HG03095 (cell line): ENCODE measurements at regions not wholly inside any gene's neighbourhood (a gene's known extent, or its start where the extent isn't known, plus 50 kb on each side); places are given as distances from the start of the nearest gene placed in this dataset.

ENCODE experiments used
- ATAC-seq: cut with Tn5 transposase; IDR thresholded peaks from one replicate; pipeline ENCODE4 v1.9.1; 2021; ENCODE audit warnings: moderate library complexity; ENCODE audit not compliant: unreplicated experiment

- ATAC-seq: no peak
Measured at GRCh38 chr10:83037653-83038052, 1101.7 kb upstream of the GHITM start.

GRCh38 chr10:83038631-83039030, 1100.7 kb upstream of the GHITM start:
- no peak for ATAC-seq

DNA sequence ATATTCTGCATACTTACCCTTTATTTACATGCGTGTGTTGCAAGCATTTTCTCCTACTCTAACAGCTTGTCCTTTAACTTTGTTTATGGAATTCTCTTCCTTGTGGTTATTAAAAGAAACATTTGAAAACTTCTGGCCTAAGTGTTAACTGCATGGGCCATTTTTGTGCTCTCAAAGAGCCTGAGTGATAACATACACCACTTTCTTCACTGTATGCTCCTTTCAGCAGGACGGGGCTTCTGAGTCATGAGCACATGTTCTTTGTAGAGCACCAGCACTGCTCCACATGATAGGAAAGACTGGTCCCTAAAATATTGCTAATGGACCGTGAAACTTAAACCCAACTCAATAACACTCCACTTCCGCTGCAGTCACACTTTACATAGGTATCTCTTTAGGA, 1093.6 kb upstream of the GHITM start:
- no peak for ATAC-seq

GRCh38 chr10:83050815-83051214, 1088.5 kb upstream of the GHITM start:
- no peak for ATAC-seq

GRCh38 chr10:83062871-83063270, 1076.4 kb upstream of the GHITM start:
- ATAC-seq: no peak

GRCh38 chr10:83073472-83073871, 1065.8 kb upstream of the GHITM start:
- no peak for ATAC-seq

GRCh38 chr10:83075016-83075814, 1064.1 kb upstream of the GHITM start:
- no peak for ATAC-seq

DNA sequence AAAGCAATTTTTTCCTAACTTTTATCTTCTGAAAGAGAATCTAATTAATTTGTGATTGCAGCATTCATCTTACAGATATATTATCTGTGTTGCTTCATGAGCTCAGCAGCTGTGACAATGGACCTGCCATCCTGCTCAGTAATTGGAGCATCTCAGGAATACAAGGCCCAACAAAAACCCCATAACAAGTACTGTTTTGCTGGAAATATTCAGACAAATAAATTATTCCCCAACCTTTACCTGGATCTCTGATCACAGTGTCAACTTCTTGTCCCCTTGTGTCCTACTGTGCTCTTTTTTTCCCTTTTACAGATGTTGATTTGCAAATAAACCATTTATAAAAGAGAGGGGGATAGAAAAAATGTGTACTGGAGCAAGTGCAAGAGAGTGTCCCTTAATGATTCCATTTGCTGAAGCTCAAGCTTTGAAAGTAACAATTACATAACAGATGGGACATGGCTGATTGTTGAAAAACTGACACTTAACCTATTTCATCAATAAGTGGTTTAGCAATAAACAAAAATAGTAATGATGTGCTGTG, 1063.4 kb upstream of the GHITM start:
- ATAC-seq: no peak

DNA sequence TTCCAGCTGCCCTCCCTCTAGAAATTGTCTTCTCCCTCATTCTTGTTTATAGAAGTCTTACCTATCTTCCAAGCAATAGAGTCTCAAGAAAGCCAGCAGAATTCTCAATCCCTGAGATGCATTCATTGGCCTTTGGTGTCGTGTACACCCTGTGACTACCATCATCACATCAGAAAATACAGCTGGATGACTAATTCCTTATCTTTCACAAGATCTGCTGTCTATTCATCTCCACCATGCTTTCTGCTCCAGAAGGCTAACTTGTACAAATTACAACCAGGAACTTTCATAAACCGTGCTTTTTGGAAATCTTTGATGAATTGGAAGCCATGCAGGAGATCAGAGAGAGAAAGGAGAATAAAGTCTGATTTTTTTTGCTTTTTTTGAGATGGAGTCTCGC, 1062.9 kb upstream of the GHITM start:
- no peak for ATAC-seq

GRCh38 chr10:83078160-83078559, 1061.1 kb upstream of the GHITM start:
- no peak for ATAC-seq

GRCh38 chr10:83078645-83079044, 1060.7 kb upstream of the GHITM start:
- no peak for ATAC-seq

GRCh38 chr10:83083831-83084230, 1055.5 kb upstream of the GHITM start:
- no peak for ATAC-seq

- ATAC-seq: no peak
Measured at GRCh38 chr10:83089335-83089734, 1050.0 kb upstream of the GHITM start.

DNA sequence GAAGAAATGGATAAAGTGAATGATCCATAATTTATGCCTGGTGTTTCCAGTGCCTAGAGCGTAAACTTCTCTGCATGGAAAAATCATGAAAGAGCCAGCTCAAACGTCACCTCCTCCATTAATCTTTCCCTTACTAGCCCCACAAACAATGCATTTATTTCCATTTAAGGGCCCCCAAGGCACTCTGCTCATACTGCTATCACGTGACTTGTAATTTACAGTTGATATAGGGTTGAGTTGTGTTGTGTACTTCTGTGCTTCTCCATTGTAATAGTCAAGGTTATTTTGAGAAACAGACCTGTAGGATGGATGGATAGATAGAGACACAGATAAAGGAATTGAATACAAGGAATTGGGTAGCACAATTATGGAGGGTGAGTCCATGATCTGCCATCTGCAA, 1034.7 kb upstream of the GHITM start:
- ATAC-seq: no peak

DNA sequence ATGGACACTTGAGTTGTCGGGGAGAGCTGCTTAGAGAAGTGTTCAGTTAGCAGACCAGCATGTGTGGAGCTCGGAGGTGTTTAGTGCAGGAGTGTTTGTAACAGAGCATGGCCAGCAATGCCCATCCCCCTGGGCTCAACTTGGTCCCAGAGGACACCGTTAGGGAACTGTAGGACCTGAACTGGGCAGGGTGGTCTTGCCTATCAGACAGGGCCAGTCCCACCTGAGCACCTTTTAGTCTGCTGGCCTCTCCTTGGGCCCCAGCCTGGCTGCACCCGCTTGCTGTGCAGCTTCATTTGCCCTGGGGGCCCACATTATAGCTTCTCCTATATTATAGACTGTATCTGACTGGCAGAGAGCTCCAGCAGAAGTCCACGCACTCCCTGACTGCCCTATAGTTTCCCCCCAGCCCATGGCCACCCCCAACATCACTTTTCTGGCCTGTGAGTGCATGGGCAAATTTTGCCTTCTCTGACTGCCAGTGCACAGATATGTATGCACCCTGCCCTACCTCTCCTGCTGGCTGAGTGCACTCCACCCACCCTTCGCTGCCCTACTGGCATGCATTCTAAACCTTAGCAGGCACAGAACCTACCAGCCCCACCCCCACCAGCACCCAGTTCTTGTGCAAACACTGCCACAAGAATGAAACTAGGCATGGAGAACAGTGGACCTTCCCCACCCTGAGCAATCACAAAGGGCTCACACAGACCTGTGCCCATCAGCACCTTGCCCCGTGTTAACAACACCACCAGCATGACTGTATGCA, 1030.6 kb upstream of the GHITM start:
- no peak for ATAC-seq

GRCh38 chr10:83119346-83119745, 1020.0 kb upstream of the GHITM start:
- no peak for ATAC-seq

GRCh38 chr10:83122336-83122735, 1017.0 kb upstream of the GHITM start:
- no peak for ATAC-seq

GRCh38 chr10:83127942-83128575, 1011.2 kb upstream of the GHITM start:
- ATAC-seq: no peak

DNA sequence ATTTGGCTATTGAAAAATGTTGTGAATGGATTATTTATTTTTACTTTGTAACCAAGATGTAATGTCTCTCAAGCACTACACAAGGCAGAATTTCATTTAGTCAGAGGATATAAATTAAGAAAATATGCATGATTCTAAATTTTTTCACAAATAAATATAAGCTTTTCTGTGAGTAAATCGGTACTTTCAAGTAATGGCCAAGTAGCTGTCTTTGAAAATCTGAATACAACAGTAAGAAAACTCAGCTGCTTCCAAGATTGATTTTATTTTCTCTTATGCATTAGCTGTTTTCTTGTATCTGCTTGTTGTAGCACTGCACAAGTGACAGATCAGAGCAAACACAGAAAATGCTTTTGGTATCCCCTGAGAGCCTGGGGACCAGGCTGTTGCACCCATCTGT, 998.5 kb upstream of the GHITM start:
- no peak for ATAC-seq

- ATAC-seq: no peak
Measured at GRCh38 chr10:83142074-83142563, 997.2 kb upstream of the GHITM start.

GRCh38 chr10:83144461-83144860, 994.8 kb upstream of the GHITM start:
- no peak for ATAC-seq
